GM18873 (cell line): ENCODE measurements at regions not wholly inside any gene's neighbourhood (a gene's known extent, or its start where the extent isn't known, plus 50 kb on each side); places are given as distances from the start of the nearest gene placed in this dataset.
"Not testable (repeated sequence)": the region's sequence is repeated elsewhere in the genome, so short reads cannot be mapped to it uniquely, and the experiment has no call there.

Experiments used
- ATAC-seq: cut with Tn5 transposase; IDR thresholded peaks from one replicate; pipeline ENCODE4 v1.9.1; 2021; ENCODE audit warnings: mild to moderate bottlenecking, moderate library complexity, moderate number of reproducible peaks; ENCODE audit not compliant: unreplicated experiment, low FRiP score

DNA sequence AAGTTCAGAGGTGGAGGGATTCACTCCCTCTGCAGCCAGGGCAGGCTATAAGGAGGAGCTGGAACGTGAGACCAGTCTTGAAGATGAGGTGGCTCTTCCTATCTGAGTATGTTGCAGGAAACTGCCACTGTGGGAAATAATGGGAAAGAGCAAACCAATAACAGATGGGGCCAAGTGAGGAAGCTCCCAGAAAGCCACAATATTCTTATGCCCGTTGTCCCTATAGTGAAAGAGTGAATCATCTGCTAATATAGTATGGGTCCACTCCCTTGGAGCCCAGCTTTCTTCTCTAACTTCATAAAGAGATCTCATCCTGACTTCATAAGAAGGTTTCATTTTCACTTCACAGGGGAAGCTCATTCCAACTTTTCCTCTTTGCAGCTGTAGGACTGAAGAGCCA, 206.4 kb downstream of the BLID start:
- ATAC-seq = no peak

DNA sequence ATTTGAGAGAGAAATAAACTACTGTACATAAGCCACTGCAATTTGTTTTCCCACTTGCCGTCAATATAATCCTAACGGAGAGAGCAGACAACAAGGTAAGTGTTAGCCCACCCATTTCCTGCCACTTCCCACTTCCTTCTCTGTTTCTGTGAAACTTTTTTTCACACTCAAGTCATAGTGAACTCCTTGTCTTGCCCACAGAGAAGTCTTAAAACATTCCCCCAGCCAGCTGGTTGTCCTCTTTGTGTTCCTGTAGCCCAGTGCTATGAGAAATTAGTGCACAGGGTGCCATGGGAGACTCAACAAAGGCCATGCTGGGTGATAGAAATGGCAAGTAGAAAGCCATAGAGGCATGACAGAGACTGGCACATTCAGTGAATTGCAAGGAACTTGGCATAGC, 208.6 kb downstream of the BLID start:
- no peak for ATAC-seq

DNA sequence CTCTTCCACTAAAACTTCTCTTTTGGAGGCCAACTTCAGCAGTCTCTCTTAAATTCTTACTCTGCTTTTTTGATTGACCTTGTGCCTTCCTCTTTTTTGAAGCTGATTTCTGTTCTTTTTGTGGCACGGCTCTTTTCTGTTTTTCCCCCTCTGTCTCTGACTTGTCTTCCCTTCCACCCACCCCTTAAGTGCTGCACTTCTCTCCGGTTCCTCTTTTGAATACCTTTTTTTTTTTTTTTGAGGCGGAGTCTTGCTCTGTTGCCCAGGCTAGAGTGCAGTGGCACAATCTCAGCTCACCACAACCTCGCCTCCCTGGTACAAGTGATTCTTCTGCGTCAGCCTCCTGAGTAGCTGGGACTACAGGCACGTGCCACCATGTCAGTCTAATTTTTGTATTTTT, 211.9 kb downstream of the BLID start:
- ATAC-seq = no peak

DNA sequence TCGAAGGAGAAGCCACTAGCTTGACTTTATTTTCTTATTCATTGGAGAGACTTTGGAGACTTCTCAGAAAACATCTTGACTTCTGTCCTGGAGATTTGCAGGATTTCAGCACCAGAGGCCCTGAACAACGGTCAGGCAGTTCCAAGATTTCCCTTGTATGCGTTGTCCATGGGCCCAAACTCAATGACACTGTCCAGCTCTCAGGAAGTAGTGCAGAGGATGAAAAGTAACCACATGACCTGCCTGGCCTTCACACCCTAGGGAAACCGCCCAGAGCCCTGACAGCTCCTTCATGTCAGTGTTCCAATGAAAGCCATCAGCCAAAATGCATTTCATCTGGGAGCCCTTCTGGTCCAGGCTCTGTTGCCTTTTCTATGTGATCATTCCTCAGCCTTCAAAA, 214.1 kb downstream of the BLID start:
- ATAC-seq = no peak

DNA sequence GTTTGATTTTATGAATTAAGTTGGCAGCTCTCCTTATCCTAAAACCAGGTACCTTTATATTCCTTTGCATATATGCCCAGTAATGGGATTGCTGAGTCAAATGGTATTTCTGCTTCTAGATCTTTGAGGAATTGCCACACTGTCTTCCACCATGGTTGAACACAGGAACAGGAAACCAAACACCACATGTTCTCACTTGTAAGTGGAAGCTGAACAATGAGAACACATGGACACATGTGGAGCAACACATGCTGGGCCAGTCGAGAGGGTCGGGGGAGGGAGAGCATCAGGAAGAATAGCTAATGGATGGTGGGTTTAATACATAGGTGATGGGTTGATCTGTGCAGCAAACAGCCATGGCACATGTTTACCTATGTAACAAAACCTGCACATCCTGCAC, 214.6 kb downstream of the BLID start:
- not testable (repeated sequence) for ATAC-seq

DNA sequence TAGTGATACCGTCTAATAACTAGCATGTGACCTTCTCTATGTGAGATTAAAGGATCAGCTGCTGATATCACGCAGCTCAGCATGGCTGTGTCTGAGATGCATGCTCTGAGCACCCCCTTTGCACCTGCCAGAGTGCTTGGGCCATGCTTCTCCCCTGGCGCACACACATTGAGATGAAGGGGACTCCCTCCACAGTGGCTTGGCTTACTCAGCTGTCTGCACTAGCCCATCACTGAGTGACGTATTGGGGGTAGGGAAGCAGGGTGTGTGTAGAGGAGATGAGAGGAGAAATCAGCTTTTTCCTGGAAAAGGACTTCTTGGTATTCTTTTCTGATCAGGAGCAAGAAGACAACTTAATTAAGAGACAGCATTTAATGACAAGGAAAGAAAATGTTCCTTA, 216.5 kb downstream of the BLID start:
- no peak for ATAC-seq

DNA sequence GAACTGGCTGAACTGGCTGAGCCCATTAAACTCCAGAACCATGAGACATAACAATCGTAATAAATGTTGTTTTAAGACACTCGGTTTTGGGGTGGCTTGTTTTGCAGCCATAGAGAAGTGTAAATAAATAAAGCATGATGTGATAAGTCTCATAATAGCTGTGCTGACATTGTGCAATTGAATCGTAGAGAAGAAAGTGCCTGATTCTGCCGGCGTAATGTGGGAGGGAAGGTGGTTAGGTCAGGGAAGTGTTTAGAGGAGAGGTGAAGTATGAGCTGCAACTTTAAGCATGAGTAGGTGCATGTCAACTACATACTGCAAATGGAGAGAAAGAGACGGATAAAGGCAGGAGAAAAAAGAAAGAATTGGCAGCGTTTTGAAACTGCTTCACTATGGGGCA, 217.1 kb downstream of the BLID start:
- no peak for ATAC-seq

DNA sequence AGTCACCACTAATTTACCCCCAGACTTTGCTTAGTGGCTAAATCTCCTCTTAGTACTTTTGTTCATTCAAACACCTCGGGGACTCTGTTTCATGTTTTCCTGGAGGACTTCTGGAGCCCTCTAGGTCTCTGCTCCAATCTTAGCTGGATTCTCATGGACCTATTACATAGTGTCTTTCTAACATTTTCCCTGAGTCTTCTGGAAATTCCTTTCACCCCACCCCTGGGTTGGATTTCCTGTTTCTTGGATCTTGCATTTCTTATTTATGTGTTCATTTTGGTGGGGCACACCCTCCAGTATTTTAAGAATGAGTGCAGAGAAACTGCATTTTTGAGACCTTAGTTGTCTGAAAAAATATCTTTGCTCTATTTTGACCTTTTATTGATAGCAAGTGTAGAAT, 220.1 kb downstream of the BLID start:
- ATAC-seq = no peak

DNA sequence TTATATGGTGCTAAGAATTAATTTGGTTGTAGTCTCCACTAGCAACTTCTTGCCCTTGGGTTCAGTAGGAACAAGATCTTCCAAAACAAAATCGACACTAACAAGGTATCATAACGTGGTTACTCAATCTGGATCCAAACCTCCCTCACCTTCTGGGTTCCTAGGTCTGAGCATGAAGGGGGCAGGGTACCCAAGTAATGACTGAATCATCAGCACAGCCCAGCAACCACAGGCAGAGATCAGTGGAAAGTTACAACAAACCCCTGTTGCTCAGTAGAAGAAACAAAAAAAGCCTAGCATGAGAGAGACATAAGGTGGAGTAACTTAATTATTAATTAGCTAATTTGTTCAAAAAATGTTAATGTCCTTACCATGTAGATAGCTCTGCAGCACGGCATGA, 221.4 kb downstream of the BLID start:
- no peak for ATAC-seq

DNA sequence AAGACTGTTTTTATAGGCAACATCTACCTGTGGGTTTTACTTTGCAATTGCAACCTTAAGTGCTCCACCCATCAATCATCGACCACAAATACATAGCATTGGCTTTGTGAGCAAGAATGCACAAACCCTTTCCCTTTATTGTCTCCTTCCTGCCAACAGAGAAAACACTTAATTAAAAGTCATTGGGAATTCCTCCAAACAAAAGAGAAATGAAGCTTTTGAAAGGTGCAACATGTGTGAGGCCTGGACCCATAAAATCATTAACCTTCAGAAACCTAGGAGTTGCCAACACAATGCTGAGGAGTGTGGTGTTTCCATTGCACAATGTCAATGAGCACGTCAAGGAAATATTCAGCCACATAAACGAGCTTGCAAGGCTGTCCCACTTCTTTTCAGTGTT, 223.2 kb downstream of the BLID start:
- ATAC-seq = no peak

DNA sequence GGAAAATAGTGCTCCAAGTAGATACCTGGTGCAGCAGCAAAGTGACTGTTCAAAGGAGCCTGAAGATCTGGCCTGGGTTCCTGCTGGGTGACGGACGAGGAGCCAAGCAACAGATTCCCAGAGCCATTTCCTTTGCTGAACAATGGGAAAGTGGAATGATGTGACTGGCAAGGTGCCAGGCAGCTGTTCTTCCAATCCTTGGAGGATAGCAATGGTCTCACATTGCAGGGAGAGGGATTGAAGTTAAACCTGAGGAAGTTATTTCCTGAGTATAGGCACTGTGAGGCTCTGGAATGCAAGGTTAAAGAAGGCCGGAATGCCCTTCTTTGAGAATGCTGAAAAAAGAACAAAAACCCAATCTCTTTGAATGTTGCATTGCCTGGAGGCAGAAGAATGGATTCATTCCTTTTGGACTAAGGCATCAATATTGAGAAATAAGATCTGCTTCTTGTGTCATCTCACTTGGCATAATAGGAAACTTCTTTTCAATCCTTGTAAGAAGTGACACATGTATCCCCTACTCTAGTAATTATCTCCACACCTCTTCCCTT, 223.8 kb downstream of the BLID start:
- no peak for ATAC-seq

DNA sequence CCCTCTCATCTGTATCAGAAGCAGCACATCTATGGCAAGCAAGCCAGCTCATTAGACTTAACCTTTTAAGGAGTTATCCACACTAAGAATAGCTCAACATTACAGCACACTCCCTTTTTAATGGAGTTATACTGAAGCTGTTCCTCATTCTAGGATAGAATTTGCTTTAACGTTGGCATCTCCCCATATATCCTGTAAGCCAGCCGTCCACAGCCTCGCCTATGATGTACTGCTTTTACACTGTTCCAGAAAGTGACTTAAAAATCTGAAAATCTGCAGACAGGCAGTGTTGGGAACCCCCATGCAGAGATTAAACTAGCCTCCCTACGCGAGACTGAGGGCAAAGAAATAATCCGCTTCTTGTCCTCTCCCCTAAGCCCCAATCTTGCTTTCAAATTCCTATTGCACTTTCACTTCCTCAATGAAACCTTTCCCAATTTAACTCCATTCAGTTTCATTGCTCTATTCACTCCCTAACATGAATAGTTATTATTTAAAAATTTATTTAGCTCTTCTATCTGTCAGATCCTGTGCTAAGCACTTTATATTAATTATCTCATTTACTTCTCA, 225.0 kb downstream of the BLID start:
- ATAC-seq = no peak

DNA sequence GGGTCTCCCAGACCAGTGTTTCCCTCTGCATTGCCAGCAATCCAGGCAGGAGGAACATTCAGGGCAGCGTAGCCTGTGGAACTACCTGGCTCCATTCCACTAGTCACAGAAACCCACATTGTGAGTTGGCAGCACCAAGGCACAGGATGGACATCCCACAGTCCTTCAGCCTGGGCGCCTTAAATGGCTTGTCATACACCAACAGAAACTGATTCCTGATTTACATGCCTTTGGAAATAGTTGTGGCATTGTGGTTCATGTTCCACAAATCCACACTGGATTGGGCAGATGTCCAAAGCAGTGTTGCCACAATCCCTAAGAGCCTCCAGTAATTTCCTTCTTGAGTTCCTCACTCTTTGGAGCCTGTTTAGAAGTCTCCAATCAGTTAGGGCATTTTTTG, 225.6 kb downstream of the BLID start:
- no peak for ATAC-seq

DNA sequence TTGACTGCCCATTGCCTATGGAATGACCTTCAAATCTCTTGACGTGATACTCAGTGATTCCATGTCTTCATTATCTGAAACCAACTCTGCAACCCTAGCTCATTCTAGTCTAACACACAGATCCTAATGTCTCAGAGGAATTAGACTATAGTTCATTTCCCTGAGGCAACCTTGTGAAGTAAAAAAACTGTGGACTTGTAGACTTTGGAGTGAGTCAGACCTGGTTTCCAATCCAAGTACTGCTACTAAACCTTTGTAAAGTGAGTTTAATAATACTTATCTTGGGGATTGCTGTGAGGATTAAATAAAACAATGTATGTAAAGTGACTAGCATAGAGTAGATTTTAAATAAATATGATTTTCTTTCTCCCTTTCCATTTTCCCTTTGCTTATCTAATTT, 226.1 kb downstream of the BLID start:
- no peak for ATAC-seq

DNA sequence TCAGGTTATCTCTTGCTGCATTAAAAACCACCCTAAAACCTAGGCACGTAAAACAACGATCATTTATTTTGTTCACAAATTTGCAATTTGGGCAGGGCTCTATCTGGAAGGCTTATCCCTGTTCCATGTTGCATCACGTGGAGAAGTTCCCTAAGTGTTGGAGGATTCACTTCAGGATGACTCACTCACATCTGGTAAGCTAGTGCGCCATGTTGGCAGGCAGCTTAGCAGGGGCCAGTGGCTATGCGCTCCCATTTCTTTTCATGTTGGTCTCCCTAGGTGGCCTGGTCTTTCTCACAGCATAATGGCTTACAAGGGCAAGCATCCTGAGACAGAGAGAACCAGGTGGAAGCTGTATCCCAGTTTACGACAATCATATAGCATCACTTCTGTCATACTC, 226.8 kb downstream of the BLID start:
- no peak for ATAC-seq

DNA sequence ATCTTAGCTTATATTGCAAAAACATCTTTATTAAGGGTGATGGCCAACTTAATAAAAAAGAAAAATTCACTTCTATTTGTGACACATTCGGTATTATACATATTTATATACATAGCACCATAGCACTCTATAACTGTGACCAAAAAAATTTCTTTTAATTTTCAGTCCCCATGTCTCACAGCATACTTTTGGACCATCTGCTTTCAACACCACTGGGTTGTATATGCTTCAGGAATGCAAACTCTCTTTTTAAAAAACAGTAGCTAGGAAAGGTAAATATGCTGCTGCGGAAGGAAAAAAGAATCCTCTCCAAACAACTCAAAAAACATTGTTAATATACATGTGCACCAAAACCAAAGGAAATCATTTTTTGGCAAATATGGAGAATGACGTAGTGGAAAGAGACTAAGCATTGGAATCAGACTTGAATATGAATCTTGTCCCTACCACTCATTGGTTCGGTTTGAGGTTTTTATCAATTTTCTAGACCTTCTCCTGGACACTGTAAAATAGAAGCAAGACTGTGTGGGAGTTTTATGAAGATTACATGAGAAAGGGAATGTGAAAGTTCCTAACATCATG, 227.9 kb downstream of the BLID start:
- ATAC-seq = no peak

DNA sequence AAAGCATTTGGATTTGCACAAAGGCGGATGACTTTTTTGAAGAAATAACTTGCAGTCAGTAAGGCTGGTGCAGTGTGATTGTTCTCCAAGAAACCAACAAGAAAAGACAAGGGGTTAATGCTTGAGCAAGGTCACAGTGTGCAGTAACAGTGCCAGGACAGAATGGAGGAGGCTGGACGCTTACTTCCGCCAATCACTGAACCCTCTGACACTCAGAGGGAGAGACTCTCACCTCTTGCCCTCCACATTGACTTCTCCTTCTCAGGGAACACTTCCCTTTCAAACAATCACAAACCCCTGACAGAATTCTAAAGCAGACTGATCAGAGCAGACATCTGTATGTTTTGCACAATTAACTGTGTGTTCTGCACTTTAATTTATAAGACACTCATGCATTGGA, 228.4 kb downstream of the BLID start:
- no peak for ATAC-seq

DNA sequence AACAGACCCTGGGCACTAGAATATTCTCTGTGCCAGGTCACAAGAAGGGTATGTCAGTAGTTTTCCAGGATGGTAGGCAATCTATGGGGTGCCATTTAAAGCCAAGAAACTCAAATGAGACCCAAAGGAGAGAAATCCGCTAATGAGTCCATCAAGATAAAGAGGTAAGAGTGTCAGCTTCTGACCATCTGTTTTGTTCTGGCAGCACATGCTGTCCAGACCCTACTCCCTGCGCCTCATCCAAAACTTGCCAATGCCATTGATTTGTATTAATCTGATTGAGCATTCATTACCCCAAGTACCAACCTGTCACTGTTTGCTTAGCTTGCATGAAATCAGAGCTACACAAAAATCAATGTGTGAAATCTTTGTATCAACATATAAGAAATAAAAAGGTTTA, 229.0 kb downstream of the BLID start:
- ATAC-seq = no peak

DNA sequence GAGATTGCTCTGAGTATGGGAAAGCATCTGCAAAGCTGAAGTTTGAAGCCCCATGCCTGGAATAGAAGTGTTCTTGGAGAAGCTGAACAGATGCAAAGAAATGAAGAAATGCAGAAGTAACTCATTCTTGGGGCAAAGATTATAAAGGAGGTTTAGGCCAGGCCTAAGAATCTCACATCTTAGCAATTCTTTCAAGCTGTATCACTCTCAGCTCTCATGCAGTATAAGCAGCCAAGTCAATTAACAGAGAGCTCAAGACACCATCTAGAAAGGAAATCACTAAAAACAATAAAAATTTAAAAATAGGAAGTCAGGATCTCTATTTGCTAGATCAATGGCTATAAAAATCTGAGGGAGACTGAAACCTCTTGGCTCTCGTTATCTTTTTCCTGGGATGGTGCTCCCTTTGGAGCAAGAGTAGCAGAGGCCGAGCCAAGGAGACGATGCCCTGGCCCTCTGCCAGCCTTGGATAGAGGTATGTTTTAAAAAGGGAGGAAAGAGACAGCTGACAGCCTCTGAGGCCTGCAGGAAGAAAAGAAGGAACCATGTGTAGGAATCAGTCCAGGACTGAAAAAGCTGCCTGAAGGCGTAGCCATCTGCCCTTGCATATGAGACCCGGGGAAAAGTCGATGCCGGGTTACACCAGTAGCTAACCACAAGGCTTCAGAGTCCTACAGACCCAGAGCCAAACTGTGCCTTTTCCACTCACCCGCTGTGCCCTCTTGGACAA, 229.8 kb downstream of the BLID start:
- no peak for ATAC-seq

DNA sequence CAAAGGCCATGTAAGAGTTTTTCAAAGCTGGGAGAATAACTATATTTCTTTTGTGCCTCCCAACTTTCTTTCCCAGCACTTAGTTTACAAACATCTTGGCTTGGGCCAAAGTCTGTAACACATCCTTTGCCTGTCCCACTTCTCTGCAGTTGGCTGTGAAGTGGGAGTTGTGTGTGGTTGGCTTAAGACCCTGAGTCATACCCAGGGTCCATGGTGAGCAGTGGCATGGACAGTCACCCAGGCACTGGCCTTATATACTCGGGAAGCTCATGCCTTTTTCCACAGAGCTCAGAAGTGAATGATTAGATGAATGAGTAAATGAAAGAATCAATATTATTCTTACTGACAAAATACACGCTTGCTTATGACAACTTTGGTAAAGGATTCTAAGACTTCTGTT, 231.4 kb downstream of the BLID start:
- ATAC-seq = no peak

DNA sequence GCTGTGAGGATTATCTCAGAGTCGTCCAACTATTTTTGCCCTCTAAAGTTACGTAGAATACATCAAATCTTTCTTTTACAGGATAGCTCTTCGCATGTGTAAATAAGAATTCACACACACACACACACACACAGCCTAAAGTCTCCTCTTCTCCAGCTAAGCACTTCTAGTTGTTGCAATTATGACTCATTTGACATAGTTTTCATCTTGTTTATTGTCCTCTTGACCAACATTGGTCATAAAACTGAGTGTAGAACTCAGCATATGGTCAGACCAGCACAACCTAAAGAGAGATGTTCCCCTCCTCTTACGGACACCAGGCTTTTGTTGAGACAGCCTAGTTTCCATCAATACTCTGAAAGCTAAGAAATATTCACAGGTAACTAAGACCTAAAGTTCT, 234.2 kb downstream of the BLID start:
- no peak for ATAC-seq

DNA sequence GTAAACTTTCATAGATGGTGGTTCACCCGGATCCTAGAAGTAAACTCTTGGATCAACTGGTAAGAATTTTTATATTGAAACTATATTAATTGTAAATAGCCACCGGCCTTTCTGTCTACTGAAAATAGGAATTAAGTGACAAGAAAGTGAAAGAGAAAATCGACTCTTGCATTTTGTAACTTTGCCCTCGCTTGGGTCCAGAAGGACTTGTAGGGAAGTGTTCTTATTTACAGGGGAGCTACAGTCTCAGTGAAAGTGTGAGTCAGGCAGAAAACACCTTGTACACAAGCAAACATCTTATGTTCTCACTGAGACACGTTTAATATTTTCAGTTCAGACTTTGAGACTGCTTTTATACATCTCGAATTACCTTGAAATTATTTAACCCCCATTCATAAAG, 238.9 kb downstream of the BLID start:
- no peak for ATAC-seq
